Caco-2 (cell line): ENCODE measurements at regions not wholly inside any gene's neighbourhood (a gene's known extent, or its start where the extent isn't known, plus 50 kb on each side); places are given as distances from the start of the nearest gene placed in this dataset.

Experiments
- BruUV-seq: library from RNA; stranded (reverse); fragments of 400-500 nt; replicated peaks from 2 replicates; lab custom pipeline; 2021; lab: Mats Ljungman, UMichigan
- CTCF ChIA-PET: fragments of 300-600 bp; sonication (Branson Sonifier 250); formaldehyde crosslinking; loops from one replicate; lab custom pipeline; 2022; ENCODE audit warnings: antibody characterized with exemption; lab: Charles Lee
- POLR2A ChIA-PET: fragments of 300-600 bp; sonication (Branson Sonifier 250); formaldehyde crosslinking; loops from one replicate; lab custom pipeline; 2022; ENCODE audit warnings: antibody characterized with exemption; lab: Charles Lee
- DNase-seq, 2 experiments: peaks; one replicate each; pipeline versions ENCODE4 v3.0.0 to v3.0.0-alpha.2; 2020 to 2022
- H3K27me3 ChIP-seq: replicated peaks from 2 replicates; pipeline ENCODE4 v1.6.0; 2011; ENCODE audit warnings: low read length; ENCODE audit not compliant: control insufficient read depth, insufficient read depth
- H3K36me3 ChIP-seq: 2 replicates; pipeline ENCODE4 v1.5.1; 2011; ENCODE audit warnings: low read length; ENCODE audit not compliant: control insufficient read depth, insufficient read depth
- H3K4me1 ChIP-seq: fragments of 250-450 bp; sonication (Bioruptor Pico); 2 replicates; pipeline ENCODE4 v1.5.1; 2020; ENCODE audit warnings: mild to moderate bottlenecking
- H3K4me3 ChIP-seq: 2 replicates; pipeline ENCODE4 v1.5.1; 2011; ENCODE audit warnings: low read depth, mild to moderate bottlenecking, control low read depth, low read length
- H3K9me3 ChIP-seq: fragments of 250-450 bp; sonication (Bioruptor Pico); 2 replicates; pipeline ENCODE4 v1.5.1; 2020; ENCODE audit warnings: mild to moderate bottlenecking, moderate library complexity
- H3K27ac Mint-ChIP-seq: one replicate; pipeline ENCODE4 v1.8.0; 2022; ENCODE audit warnings: mixed read lengths; ENCODE audit not compliant: unreplicated experiment
- H3K27me3 Mint-ChIP-seq: one replicate; pipeline ENCODE4 v1.8.0; 2022; ENCODE audit warnings: mixed read lengths; ENCODE audit not compliant: insufficient read depth, unreplicated experiment
- H3K36me3 Mint-ChIP-seq: one replicate; pipeline ENCODE4 v1.8.0; 2022; ENCODE audit warnings: mild to moderate bottlenecking, mixed read lengths; ENCODE audit not compliant: insufficient read depth, unreplicated experiment
- H3K4me1 Mint-ChIP-seq: one replicate; pipeline ENCODE4 v1.8.0; 2022; ENCODE audit warnings: low read depth, mixed read lengths; ENCODE audit not compliant: unreplicated experiment
- H3K4me3 Mint-ChIP-seq: one replicate; pipeline ENCODE4 v1.8.0; 2022; ENCODE audit warnings: mild to moderate bottlenecking, moderate library complexity, mixed read lengths; ENCODE audit not compliant: unreplicated experiment
- H3K9me3 Mint-ChIP-seq: one replicate; pipeline ENCODE4 v1.8.0; 2022; ENCODE audit warnings: mixed read lengths; ENCODE audit not compliant: unreplicated experiment
- intact Hi-C: fragments of 100-400 bp; cut with micrococcal nuclease; formaldehyde crosslinking; loops from one replicate; pipeline ENCODE4 v1.10.0; 2022; ENCODE audit not compliant: unreplicated experiment
- TF ChIP-seq, protein P1 (sequence below), 2 experiments: fragments of 200-600 bp in 1 of 2; IDR thresholded peaks; 1 replicate in 1 of 2; 2 replicates in 1 of 2; pipeline versions ENCODE4 v1.5.1 to v1.8.0; 2011 to 2022; ENCODE audit warnings: antibody characterized with exemption in 1 of 2, control low read depth in 1 of 2, inconsistent platforms in 1 of 2, low read depth in 1 of 2, low read length in 1 of 2, mild to moderate bottlenecking in 1 of 2, moderate library complexity in 1 of 2; ENCODE audit not compliant: insufficient read depth in 1 of 2, severe bottlenecking in 1 of 2, unreplicated experiment in 1 of 2

- Histone ChIP-seq H3K36me3 (no peaks in the 10 kb centered on the region), H3K27me3 (no peaks in the 10 kb centered on the region), H3K9me3 (no peaks in the 10 kb centered on the region), H3K4me1 (no peaks in the 10 kb centered on the region), H3K4me3 (no peak overlapping the region)
- CTCF ChIA-PET, result no interaction called here
- H3K27ac Mint-ChIP-seq, result no peak overlapping the region
- no peaks in the 10 kb centered on the region for H3K36me3 Mint-ChIP-seq
- TF ChIP-seq, protein P1, sequence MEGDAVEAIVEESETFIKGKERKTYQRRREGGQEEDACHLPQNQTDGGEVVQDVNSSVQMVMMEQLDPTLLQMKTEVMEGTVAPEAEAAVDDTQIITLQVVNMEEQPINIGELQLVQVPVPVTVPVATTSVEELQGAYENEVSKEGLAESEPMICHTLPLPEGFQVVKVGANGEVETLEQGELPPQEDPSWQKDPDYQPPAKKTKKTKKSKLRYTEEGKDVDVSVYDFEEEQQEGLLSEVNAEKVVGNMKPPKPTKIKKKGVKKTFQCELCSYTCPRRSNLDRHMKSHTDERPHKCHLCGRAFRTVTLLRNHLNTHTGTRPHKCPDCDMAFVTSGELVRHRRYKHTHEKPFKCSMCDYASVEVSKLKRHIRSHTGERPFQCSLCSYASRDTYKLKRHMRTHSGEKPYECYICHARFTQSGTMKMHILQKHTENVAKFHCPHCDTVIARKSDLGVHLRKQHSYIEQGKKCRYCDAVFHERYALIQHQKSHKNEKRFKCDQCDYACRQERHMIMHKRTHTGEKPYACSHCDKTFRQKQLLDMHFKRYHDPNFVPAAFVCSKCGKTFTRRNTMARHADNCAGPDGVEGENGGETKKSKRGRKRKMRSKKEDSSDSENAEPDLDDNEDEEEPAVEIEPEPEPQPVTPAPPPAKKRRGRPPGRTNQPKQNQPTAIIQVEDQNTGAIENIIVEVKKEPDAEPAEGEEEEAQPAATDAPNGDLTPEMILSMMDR (IDR thresholded peaks at IDR 0.05; ENCODE audit: insufficient read depth in 1 of 2, low read depth in 1 of 2, low read length in 1 of 2, severe bottlenecking in 1 of 2, unreplicated experiment in 1 of 2), result no peak
- H3K4me3 Mint-ChIP-seq, result no peak overlapping the region
- no peaks in the 10 kb centered on the region for H3K4me1 Mint-ChIP-seq
- peak in 1 of 2 experiments; percentile 1 for DNase-seq
- H3K9me3 Mint-ChIP-seq, result no peaks in the 10 kb centered on the region
- H3K27me3 Mint-ChIP-seq, result peaks cover 3% of the 10 kb centered on the region
- intact Hi-C loops, result no loop called here
- no TSS peak for BruUV-seq
- POLR2A ChIA-PET, result no interaction called here
These were observed 249.3 kb downstream of the ATG4C start for GRCh38 chr1:63033211-63033610.

GRCh38 chr1:63034256-63034655, 250.3 kb downstream of the ATG4C start:
- no peaks in the 10 kb centered on the region for H3K27me3 ChIP-seq
- no peaks in the 10 kb centered on the region for H3K9me3 ChIP-seq
- intact Hi-C loops, result no loop called here
- no peaks in the 10 kb centered on the region for H3K36me3 Mint-ChIP-seq
- H3K27ac Mint-ChIP-seq, result no peak overlapping the region
- H3K36me3 ChIP-seq, result no peaks in the 10 kb centered on the region
- BruUV-seq, result no TSS peak
- no peak for DNase-seq
- TF ChIP-seq, protein P1 (IDR thresholded peaks at IDR 0.05; ENCODE audit: insufficient read depth in 1 of 2, low read depth in 1 of 2, low read length in 1 of 2, severe bottlenecking in 1 of 2, unreplicated experiment in 1 of 2), result no peak
- H3K4me1 Mint-ChIP-seq, result no peaks in the 10 kb centered on the region
- POLR2A ChIA-PET, result no interaction called here
- no peak overlapping the region for H3K4me3 ChIP-seq
- H3K4me1 ChIP-seq, result no peaks in the 10 kb centered on the region
- H3K4me3 Mint-ChIP-seq, result no peak overlapping the region
- peaks cover 3% of the 10 kb centered on the region for H3K27me3 Mint-ChIP-seq
- CTCF ChIA-PET, result no interaction called here
- H3K9me3 Mint-ChIP-seq, result no peaks in the 10 kb centered on the region

DNA sequence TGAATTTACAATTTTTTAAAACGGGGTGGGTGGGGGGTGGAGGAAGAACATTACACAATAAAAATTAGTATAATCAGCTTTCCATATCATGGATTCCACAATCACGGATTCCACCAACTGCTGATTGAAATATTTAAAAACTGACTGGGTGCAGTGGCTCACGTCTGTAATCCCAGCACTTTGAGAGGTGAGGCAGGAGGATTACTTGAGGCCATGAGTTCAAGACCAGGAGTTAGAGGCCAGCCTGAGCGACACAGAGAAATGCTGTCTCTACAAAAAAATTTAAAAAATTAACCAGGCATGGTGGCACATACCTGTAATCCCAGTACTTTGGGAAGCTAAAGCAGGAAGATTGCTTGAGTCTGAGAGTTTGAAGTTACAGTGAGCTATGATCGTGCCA, 254.7 kb downstream of the ATG4C start:
- no peak overlapping the region for H3K27ac Mint-ChIP-seq
- TF ChIP-seq, protein P1 (IDR thresholded peaks at IDR 0.05; ENCODE audit: insufficient read depth in 1 of 2, low read depth in 1 of 2, low read length in 1 of 2, severe bottlenecking in 1 of 2, unreplicated experiment in 1 of 2), result no peak
- Histone ChIP-seq H3K4me1 (no peaks in the 10 kb centered on the region), H3K9me3 (no peaks in the 10 kb centered on the region), H3K4me3 (no peak overlapping the region), H3K27me3 (no peaks in the 10 kb centered on the region), H3K36me3 (no peaks in the 10 kb centered on the region)
- no peaks in the 10 kb centered on the region for H3K4me1 Mint-ChIP-seq
- BruUV-seq, result no TSS peak
- intact Hi-C loops, result no loop called here
- no peak for DNase-seq
- no peaks in the 10 kb centered on the region for H3K36me3 Mint-ChIP-seq
- ChIA-PET POLR2A (no interaction called here), CTCF (no interaction called here)
- H3K27me3 Mint-ChIP-seq, result peaks cover 4% of the 10 kb centered on the region
- no peak overlapping the region for H3K4me3 Mint-ChIP-seq
- no peaks in the 10 kb centered on the region for H3K9me3 Mint-ChIP-seq
